Naive thymus-derived CD8-positive, alpha-beta T cell (primary cell): ENCODE measurements at regions not wholly inside any gene's neighbourhood (a gene's known extent, or its start where the extent isn't known, plus 50 kb on each side); places are given as distances from the start of the nearest gene placed in this dataset.

ENCODE experiments used
- ATAC-seq, 2 donors: fragments of 150-1000 bp; cut with Tn5 transposase in 1 of 2; sonication (Bioruptor Pico), chemical (Tn5 transposase) in 1 of 2; 1 replicate in 1 of 2; 2 replicates in 1 of 2; pipeline ENCODE4 v1.10.0; 2021; ENCODE audit warnings: mild to moderate bottlenecking in 2 of 2, moderate library complexity in 2 of 2
- POLR2A ChIA-PET: fragments of 350-600 bp; sonication (Branson Sonifier 250); formaldehyde crosslinking; loops from one replicate; lab custom pipeline; 2021; ENCODE audit warnings: antibody characterized with exemption; lab: Charles Lee
- DNase-seq, 10 donors: peaks; one replicate each; pipeline versions ENCODE4 v3.0.0 to v3.0.0-alpha.2; 2020 to 2022
- H3K27ac Mint-ChIP-seq, 10 donors: one replicate each; pipeline ENCODE4 v1.8.0; 2020 to 2022; ENCODE audit warnings: mild to moderate bottlenecking in 10 of 10, mixed read lengths in 10 of 10, moderate library complexity in 4 of 10, inconsistent platforms in 1 of 10
- H3K27me3 Mint-ChIP-seq, 5 donors: one replicate each; pipeline ENCODE4 v1.8.0; 2021 to 2022; ENCODE audit warnings: mixed read lengths in 5 of 5
- H3K36me3 Mint-ChIP-seq, 3 donors: one replicate each; pipeline ENCODE4 v1.8.0; 2020 to 2022; ENCODE audit warnings: mixed read lengths in 3 of 3, mild to moderate bottlenecking in 2 of 3, inconsistent platforms in 1 of 3
- H3K4me1 Mint-ChIP-seq, 4 donors: one replicate each; pipeline ENCODE4 v1.8.0; 2021 to 2022; ENCODE audit warnings: mixed read lengths in 4 of 4
- H3K4me3 Mint-ChIP-seq, 10 donors: one replicate each; pipeline ENCODE4 v1.8.0; 2020 to 2022; ENCODE audit warnings: mild to moderate bottlenecking in 10 of 10, mixed read lengths in 10 of 10, moderate library complexity in 6 of 10, inconsistent platforms in 1 of 10
- H3K9me3 Mint-ChIP-seq, 9 donors: one replicate each; pipeline ENCODE4 v1.8.0; 2020 to 2022; ENCODE audit warnings: mixed read lengths in 9 of 9, mild to moderate bottlenecking in 3 of 9, inconsistent platforms in 1 of 9, moderate library complexity in 1 of 9

- Mint-ChIP-seq H3K9me3 (peaks cover 0 to 4% (median 0%) of the 10 kb centered on the region in 9 donors), H3K27ac (peak overlapping the region in 1 of 10 donors; percentile 55), H3K36me3 (no peaks in the 10 kb centered on the region), H3K4me3 (no peak overlapping the region), H3K27me3 (no peaks in the 10 kb centered on the region), H3K4me1 (peaks cover 26 to 37% (median 34%) of the 10 kb centered on the region in 4 donors)
- DNase-seq (no peak), ATAC-seq (no peak)
- POLR2A ChIA-PET = interaction anchor here (0.6 kb wide), 1 partner anchor 24 kb away, joined by 3 read pairs; no protein-coding TSS in a partner anchor
Observed at GRCh38 chr2:12164689-12165088, 418.3 kb downstream of the LPIN1 start.

- Mint-ChIP-seq H3K27me3 (no peaks in the 10 kb centered on the region), H3K9me3 (no peaks in the 10 kb centered on the region), H3K36me3 (no peaks in the 10 kb centered on the region), H3K4me3 (peak overlapping the region in 1 of 10 donors; percentile 15), H3K27ac (peak overlapping the region in 4 of 10 donors; percentile 3 to 96 (median 35)), H3K4me1 (peaks cover 36 to 51% (median 46%) of the 10 kb centered on the region in 4 donors)
- no peak for ATAC-seq
- peak in 1 of 10 donors; percentile 6 for DNase-seq
- POLR2A ChIA-PET = interaction anchor here (0.5 to 0.9 kb wide), 3 partner anchors 10 to 33 kb away, joined by 3 to 4 read pairs (median 3); no protein-coding TSS in a partner anchor
Observed at GRCh38 chr2:12167525-12168317, 421.3 kb downstream of the LPIN1 start.

- no peak for ATAC-seq
- DNase-seq = no peak
- POLR2A ChIA-PET = interaction anchor here (0.6 to 0.9 kb wide), 2 partner anchors 10 to 16 kb away, joined by 3 to 4 read pairs; no protein-coding TSS in a partner anchor
- H3K27ac Mint-ChIP-seq = peak overlapping the region in 3 of 10 donors; percentile 86 to 96 (median 88)
- H3K4me1 Mint-ChIP-seq = peaks cover 38 to 51% (median 47%) of the 10 kb centered on the region in 4 donors
- no peaks in the 10 kb centered on the region for H3K9me3 Mint-ChIP-seq
- H3K4me3 Mint-ChIP-seq = no peak overlapping the region
- H3K27me3 Mint-ChIP-seq = no peaks in the 10 kb centered on the region
- H3K36me3 Mint-ChIP-seq = no peaks in the 10 kb centered on the region
Observed at GRCh38 chr2:12168354-12168753, 421.9 kb downstream of the LPIN1 start.

GRCh38 chr2:12168791-12169388 lies 422.5 kb downstream of the LPIN1 start:
- Mint-ChIP-seq H3K36me3 (no peaks in the 10 kb centered on the region), H3K4me1 (peaks cover 34 to 49% (median 47%) of the 10 kb centered on the region in 4 donors), H3K27ac (peak overlapping the region in 9 of 10 donors; percentile 22 to 96 (median 80)), H3K4me3 (peak overlapping the region in 5 of 10 donors; percentile 20 to 61 (median 44)), H3K27me3 (no peaks in the 10 kb centered on the region), H3K9me3 (no peaks in the 10 kb centered on the region)
- no peak for DNase-seq
- ATAC-seq = no peak
- POLR2A ChIA-PET = interaction anchor here (0.6 to 0.9 kb wide), 2 partner anchors 9 to 17 kb away, joined by 3 to 4 read pairs; no protein-coding TSS in a partner anchor

- Mint-ChIP-seq H3K27me3 (no peaks in the 10 kb centered on the region), H3K4me3 (peak overlapping the region in 6 of 10 donors; percentile 15 to 61 (median 44)), H3K9me3 (no peaks in the 10 kb centered on the region), H3K36me3 (no peaks in the 10 kb centered on the region), H3K4me1 (peaks cover 30 to 44% (median 41%) of the 10 kb centered on the region in 4 donors), H3K27ac (peak overlapping the region in 8 of 10 donors; percentile 33 to 88 (median 78))
- peak; percentile 30 to 92 for ATAC-seq
- peak in 5 of 10 donors; percentile 7 to 58 (median 41) for DNase-seq
- POLR2A ChIA-PET = no interaction called here
Observed at GRCh38 chr2:12169721-12170120, 423.3 kb downstream of the LPIN1 start.

DNA sequence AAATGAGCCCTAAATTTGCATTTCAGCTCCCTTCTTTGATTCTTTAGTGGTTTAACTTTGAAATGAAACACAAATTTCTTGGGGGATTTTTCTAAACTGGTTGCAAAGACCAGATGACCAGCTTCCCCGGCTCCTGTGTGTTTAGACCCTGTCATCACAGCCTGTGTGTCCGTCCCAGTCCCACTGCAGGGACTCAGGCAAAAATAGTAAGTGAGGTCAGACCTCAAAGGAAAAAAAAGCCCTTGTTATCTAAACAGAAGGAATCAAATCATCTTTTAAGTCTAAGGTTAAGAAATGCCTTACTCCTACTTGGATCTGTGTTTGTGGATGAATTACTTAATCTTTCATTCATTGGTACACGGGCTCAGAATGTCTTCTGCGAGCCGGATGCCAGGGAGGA lies 423.7 kb downstream of the LPIN1 start:
- H3K27ac Mint-ChIP-seq = peak overlapping the region in 7 of 10 donors; percentile 33 to 88 (median 70)

DNA sequence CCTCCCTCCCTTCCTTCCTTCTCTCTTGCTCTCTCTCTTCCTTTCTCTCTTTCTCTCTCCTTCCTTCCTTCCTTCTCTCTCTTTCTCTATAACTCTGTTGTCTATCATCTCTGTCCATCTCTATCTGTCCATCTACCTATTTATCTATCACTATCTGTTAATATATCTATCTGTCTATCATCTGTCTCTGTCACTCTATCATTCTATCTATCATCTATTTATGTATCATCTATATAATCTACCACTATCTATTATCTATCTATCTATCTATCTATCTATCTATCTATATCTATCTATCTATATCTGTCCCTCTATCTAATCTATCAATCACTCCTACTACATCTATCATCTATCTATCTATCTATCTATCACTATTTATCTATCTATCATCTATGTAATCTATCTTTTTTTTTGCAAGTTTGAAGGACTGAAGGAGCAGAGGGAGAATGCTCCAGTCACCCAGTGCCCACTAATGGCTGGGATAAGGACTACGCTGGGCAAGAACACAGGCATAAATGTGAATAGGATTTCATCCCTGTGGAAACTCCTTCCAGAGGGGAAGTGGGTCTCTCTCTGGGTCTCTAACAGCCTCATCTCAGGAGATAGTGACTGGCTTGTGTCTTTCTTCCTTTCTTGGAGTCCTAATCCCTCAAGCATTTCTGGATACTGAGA lies 427.0 kb downstream of the LPIN1 start:
- H3K4me1 Mint-ChIP-seq = peaks cover 42 to 68% (median 63%) of the 10 kb centered on the region in 4 donors
- DNase-seq (no peak), ATAC-seq (no peak)
- no peak overlapping the region for H3K4me3 Mint-ChIP-seq
- POLR2A ChIA-PET = no interaction called here
- H3K27me3 Mint-ChIP-seq = no peaks in the 10 kb centered on the region
- peak overlapping the region in 2 of 10 donors; percentile 1 for H3K27ac Mint-ChIP-seq
- H3K9me3 Mint-ChIP-seq = no peaks in the 10 kb centered on the region
- H3K36me3 Mint-ChIP-seq = no peaks in the 10 kb centered on the region

More for the DNA sequence above, 423.7 kb downstream of the LPIN1 start:
- no peak for DNase-seq
- Mint-ChIP-seq H3K4me1 (peaks cover 29 to 44% (median 41%) of the 10 kb centered on the region in 4 donors), H3K4me3 (peak overlapping the region in 3 of 10 donors; percentile 15 to 61 (median 44)), H3K36me3 (no peaks in the 10 kb centered on the region), H3K27me3 (no peaks in the 10 kb centered on the region), H3K9me3 (no peaks in the 10 kb centered on the region)
- POLR2A ChIA-PET = no interaction called here
- no peak for ATAC-seq

- POLR2A ChIA-PET = no interaction called here
- Mint-ChIP-seq H3K36me3 (no peaks in the 10 kb centered on the region), H3K9me3 (no peaks in the 10 kb centered on the region), H3K27ac (peak overlapping the region in 1 of 10 donors; percentile 29), H3K4me3 (no peak overlapping the region), H3K4me1 (peaks cover 38 to 68% (median 63%) of the 10 kb centered on the region in 4 donors), H3K27me3 (no peaks in the 10 kb centered on the region)
- no peak for DNase-seq
- no peak for ATAC-seq
Observed at GRCh38 chr2:12173943-12174340, 427.5 kb downstream of the LPIN1 start.

- ATAC-seq (no peak), DNase-seq (no peak)
- H3K36me3 Mint-ChIP-seq = no peaks in the 10 kb centered on the region
- H3K4me1 Mint-ChIP-seq = peaks cover 32 to 61% (median 54%) of the 10 kb centered on the region in 4 donors
- H3K4me3 Mint-ChIP-seq = peak overlapping the region in 3 of 10 donors; percentile 3 to 9 (median 8)
- POLR2A ChIA-PET = no interaction called here
- H3K27me3 Mint-ChIP-seq = no peaks in the 10 kb centered on the region
- H3K27ac Mint-ChIP-seq = peak overlapping the region in 5 of 10 donors; percentile 3 to 75 (median 45)
- H3K9me3 Mint-ChIP-seq = no peaks in the 10 kb centered on the region
Observed at GRCh38 chr2:12175323-12175722, 428.9 kb downstream of the LPIN1 start.

- Mint-ChIP-seq H3K27me3 (no peaks in the 10 kb centered on the region), H3K4me1 (peaks cover 28 to 52% (median 45%) of the 10 kb centered on the region in 4 donors), H3K4me3 (peak overlapping the region; percentile 29 to 73 (median 56)), H3K36me3 (no peaks in the 10 kb centered on the region), H3K9me3 (no peaks in the 10 kb centered on the region), H3K27ac (peak overlapping the region in 9 of 10 donors; percentile 9 to 90 (median 58))
- DNase-seq = peak in 3 of 10 donors; percentile 4 to 14 (median 8)
- ATAC-seq = peak in 1 of 2 donors; percentile 42
- POLR2A ChIA-PET = interaction anchor here (0.8 to 1.0 kb wide), 2 partner anchors 11 to 132 kb away, joined by 3 read pairs; no protein-coding TSS in a partner anchor
Observed at GRCh38 chr2:12176623-12177454, 430.4 kb downstream of the LPIN1 start.

GRCh38 chr2:12177455-12178288 lies 431.2 kb downstream of the LPIN1 start:
- Mint-ChIP-seq H3K36me3 (no peaks in the 10 kb centered on the region), H3K27ac (peak overlapping the region; percentile 9 to 90 (median 74)), H3K4me1 (peaks cover 28 to 52% (median 45%) of the 10 kb centered on the region in 4 donors), H3K27me3 (no peaks in the 10 kb centered on the region), H3K9me3 (no peaks in the 10 kb centered on the region), H3K4me3 (peak overlapping the region; percentile 20 to 73 (median 56))
- DNase-seq = peak in 4 of 10 donors; percentile 7 to 49 (median 23)
- POLR2A ChIA-PET = interaction anchor here (1.0 to 1.2 kb wide), 2 partner anchors 9 to 132 kb away, joined by 3 to 4 read pairs; no protein-coding TSS in a partner anchor
- ATAC-seq = peak; percentile 41 to 78
